CMK (cell line): ENCODE measurements at regions not wholly inside any gene's neighbourhood (a gene's known extent, or its start where the extent isn't known, plus 50 kb on each side); places are given as distances from the start of the nearest gene placed in this dataset.
"Not testable (repeated sequence)": the region's sequence is repeated elsewhere in the genome, so short reads cannot be mapped to it uniquely, and the experiment has no call there.

Experiments used
- DNase-seq: peaks from one replicate; pipeline ENCODE4 v3.0.0-alpha.2; 2010; ENCODE audit warnings: low read depth

GRCh38 chr6:115873901-115874300 lies 186.8 kb downstream of the FRK start:
- DNase-seq, result no peak

DNA sequence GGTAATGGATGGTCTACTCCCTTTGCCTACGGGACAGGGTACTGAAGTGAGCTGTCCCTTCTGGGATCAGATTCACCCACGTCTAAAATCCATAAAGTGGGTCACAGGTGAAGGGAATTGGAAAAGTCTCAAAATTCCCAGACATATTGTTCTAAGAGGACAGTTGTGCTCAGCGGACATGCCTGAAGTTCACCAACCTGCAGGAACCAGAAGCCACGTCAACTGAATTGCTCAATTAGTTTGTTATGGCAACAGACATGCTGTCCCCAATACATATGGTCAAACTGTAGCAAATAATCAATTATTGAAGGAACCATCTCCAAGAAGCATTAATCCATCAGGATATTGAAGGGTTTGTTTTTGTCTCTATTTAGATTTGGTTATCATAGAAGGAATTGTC lies 190.2 kb downstream of the FRK start:
- DNase-seq, result no peak

GRCh38 chr6:115865914-115866313 lies 194.8 kb downstream of the FRK start:
- no peak for DNase-seq

DNA sequence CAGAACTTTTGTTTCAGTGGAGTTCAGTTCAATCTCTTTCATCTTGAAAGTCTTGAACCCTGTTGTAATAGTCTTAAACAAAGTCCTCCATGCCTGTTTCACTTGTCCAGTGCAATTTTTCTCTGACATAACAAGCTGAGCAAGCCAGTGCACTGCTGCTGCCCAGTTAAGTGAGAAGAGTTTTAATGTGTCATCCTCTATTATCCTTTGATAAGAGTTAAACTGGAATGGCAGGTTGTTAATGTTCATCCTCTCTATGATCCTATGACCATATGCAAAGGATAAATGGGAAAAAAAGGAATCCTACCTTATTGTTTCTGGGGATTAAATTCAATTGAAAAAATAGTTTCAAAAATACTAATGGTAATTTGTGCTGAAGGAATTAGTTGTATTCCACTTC lies 197.5 kb downstream of the FRK start:
- no peak for DNase-seq

GRCh38 chr6:115861658-115862057 lies 199.0 kb downstream of the FRK start:
- not testable (repeated sequence) for DNase-seq

DNA sequence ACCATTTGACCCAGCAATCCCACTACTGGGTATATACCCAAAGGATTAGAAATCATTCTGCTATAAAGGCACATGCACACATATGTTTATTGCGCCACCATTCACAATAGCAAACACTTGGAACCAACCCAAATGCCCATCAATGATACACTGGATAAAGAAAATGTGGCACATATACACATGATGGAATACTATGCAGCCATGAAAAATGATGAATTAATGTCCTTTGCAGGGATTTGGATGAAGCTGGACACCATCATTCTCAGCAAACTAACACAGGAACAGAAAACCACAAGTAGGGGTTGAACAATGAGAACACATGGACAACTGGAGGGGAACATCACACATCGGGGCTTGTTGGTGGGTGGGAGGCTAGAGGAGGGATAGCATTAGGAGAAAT lies 201.1 kb downstream of the FRK start:
- DNase-seq, result not testable (repeated sequence)

- no peak for DNase-seq
These were observed 205.6 kb downstream of the FRK start for GRCh38 chr6:115854866-115855665.

- no peak for DNase-seq
These were observed 213.0 kb downstream of the FRK start for GRCh38 chr6:115847671-115848070.

DNA sequence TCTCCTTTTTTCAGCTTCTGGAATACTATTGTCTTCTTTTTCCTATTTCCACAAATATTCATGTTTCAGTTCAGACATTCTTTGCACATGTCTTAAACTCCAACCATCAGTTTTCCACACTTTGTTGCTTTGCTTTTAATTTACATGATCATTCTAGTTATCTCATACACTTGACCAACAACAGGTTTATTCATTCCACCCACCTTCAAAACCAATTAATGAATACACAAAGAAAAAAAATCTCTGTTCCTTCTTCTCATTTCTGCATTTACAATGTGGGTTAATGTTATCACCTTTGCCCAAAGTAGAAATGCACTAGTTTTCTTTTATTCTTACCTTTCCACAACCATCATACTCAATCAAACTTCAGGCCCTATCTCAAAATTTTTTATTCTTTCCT lies 216.7 kb downstream of the FRK start:
- no peak for DNase-seq

- DNase-seq, result no peak
These were observed 218.4 kb downstream of the FRK start for GRCh38 chr6:115842338-115842737.

GRCh38 chr6:115839583-115840181 lies 221.0 kb downstream of the FRK start:
- no peak for DNase-seq

DNA sequence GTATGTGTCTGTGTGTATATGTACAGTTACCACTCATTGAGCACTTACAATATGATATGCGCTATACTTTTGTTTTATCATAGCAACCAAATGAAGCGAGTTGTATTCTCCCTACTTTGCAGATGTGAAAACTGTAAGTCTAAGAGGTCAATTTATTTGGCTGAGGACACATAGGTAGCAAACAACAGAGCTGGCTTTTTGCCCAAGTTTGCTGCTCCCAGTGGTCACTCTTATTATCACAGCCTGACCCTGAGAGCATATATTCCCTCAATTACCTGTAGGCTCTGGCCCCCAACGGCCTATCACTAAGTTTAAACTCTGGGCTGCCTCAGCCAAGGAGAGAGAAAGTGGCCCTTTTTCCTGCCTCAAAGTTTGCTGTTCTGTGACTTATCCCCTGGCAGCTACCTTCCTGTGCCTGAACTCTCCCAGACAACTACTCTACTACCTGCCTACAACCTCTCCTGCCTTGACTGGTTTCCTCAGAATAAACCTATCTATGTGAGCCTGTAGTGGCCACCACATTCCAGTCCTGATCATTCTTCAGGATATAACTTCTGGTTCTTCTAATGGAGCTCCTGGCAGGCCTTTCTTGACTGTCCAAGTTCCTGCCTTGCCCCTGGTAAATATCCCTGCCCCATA lies 221.8 kb downstream of the FRK start:
- DNase-seq, result no peak

GRCh38 chr6:115838216-115838615 lies 222.5 kb downstream of the FRK start:
- no peak for DNase-seq

- DNase-seq, result not testable (repeated sequence)
These were observed 224.3 kb downstream of the FRK start for GRCh38 chr6:115836374-115836773.

GRCh38 chr6:115835314-115835713 lies 225.4 kb downstream of the FRK start:
- no peak for DNase-seq

- not testable (repeated sequence) for DNase-seq
These were observed 226.1 kb downstream of the FRK start for GRCh38 chr6:115834542-115834941.

- no peak for DNase-seq
These were observed 227.9 kb downstream of the FRK start for GRCh38 chr6:115832786-115833185.

DNA sequence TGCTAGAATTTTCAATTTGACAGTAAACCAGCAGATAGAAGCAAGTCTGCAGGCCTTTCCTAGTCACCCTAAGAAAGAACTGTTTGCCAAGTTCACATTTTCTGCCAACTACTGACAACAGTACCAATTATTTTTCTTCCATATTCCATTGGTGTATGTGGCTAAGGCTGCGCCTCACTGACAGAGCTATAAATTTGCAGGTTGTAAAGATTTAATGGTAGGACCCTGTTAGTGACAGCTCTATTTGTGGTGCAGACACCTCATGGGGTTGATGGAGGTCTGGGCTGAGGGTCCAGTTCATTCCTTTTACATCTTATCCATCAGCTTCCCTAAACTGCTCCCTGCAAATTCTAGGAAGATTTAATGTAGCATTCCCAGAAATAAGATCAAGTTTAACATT lies 228.5 kb downstream of the FRK start:
- DNase-seq, result no peak

GRCh38 chr6:115830895-115831294 lies 229.8 kb downstream of the FRK start:
- DNase-seq, result no peak

DNA sequence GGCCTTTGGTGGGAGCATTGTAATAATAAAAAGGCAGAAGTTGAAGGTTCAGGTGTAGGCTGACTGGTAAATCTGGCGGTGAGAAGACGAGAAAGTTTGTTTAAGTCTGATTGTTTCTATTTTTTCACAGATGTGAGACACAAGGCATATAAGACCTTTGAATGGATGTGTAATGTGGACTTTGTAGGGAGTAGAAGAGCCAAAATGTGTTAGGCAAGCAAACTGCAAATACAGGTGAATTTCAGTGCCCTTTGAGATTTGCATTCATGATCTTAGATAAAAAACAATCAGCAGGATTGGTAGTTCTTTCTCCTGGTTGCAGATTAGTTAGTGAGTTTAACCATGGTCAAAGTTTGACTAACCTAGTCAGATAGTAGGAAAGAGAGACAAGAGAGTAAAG lies 238.9 kb downstream of the FRK start:
- DNase-seq, result no peak

DNA sequence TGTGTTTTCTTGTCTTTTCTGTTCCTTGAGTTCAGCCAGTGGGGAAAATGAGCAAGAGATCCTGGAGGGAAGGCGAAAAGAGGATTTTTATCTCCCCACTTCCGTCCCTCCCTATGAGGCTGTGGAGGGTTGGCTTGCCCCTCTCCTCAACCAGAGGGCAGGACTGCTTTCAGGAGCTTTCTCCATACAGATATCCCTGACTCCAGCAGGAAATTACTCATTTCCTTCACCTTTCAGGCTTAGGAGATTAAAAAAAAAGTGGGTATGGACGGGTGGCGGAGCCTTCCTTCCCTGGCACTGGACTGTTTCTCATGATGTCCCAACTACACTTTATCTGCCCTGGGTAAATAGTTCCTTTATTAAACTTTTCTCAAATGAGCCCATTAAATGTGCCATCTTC lies 241.2 kb downstream of the FRK start:
- no peak for DNase-seq

- DNase-seq, result no peak
These were observed 243.5 kb downstream of the FRK start for GRCh38 chr6:115817161-115817560.

DNA sequence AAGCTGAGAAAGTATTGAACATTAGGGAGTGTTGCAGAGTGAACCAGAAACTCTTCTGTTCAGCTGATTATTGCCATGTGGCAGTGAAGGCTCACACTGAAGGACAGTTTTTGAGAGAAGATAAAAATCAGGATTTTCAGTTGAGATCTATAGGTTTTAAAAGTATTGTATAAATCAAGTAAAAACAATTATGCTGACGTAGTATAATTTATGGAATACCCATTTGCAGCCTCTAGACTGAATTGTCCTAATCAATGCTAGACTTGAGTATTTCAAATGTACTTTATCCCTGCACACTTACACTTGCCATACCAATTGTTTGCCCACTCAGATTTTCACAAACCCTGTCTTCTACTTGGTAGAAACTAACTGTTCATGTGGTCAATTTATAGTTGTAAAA lies 245.8 kb downstream of the FRK start:
- no peak for DNase-seq
